NCI-H2227 (cell line): ENCODE measurements at regions not wholly inside any gene's neighbourhood (a gene's known extent, or its start where the extent isn't known, plus 50 kb on each side); places are given as distances from the start of the nearest gene placed in this dataset.

Experiments used
- DNase-seq: peaks from one replicate; lab custom pipeline; 2025; ENCODE audit not compliant: unreplicated experiment; lab: John Stamatoyannopoulos, UW

DNA sequence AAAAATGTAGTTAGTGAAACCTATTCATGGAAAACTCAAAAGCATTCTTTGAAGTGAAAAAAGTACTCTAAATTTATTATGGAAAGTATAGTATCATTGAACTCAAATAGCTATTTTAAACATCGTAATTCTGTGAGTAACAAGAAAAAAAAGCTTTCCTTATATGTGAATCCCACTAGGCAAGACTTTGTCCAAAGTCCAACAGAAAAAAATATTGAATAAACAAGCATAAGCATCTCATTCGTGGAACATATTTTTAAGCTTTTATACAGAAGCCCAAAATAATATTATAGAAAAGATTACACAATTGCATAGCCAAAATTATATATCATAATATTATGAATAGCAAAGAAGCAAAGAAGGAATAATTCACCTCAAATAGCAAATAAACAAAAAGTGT lies 79.4 kb upstream of the IFNE start:
- no peak for DNase-seq

DNA sequence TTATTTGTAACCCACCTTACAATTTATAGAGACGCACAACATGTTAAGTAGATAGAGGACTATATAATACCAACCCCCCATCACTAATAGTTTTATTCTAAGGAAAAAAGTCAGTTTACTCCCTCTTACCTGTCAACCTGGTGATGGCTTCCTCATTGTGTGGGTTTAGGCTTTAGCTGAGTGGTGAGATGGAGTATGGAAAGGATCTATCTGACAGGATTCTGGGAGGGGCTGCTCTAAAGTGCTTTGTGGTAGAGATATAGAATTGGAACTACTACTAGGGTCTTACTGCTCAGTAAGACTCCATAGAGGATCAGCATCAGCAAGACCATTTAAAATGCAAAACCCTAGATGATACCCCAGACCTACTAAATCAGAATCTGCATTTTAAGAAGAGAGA lies 82.1 kb upstream of the IFNE start:
- DNase-seq: no peak

GRCh38 chr9:21565155-21565554 lies 83.0 kb upstream of the IFNE start:
- DNase-seq: no peak

DNA sequence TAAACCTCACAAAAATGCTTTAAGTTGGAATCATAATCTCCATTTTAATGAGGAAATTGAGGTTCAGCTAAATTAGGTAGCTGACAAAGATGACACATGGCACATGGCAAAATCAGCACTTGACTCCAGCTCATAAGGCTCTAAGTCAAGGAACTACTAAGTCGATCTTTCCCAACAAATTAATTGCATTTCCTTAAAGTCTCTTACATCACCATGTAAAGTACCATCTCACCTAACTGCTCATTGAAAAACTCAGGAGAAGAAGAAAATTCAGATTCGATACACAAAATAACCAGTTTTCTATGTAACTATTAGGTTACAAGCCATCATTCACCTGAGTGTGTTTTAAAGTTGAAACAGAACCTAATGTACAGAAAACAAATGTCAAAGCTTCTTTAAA lies 85.8 kb upstream of the IFNE start:
- DNase-seq: no peak

DNA sequence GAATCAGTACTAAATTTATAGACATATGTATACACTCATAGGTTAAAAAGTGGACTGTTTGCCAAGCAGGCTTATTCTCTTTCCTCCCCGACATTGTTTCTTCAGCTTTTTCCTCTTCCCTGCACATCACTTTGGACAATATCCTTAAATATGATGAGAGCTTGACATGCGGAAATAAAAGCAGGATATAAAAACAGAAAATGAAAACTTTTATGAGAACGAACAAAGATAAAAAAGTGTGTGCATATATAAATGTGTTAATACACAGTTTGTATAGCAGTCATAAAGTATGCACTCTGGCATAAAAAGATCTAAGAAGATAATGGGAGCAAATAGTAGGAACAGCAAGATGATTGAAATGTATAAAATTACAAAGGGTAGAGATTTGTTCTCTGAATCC lies 86.4 kb upstream of the IFNE start:
- DNase-seq: no peak

GRCh38 chr9:21569721-21570120 lies 87.6 kb upstream of the IFNE start:
- no peak for DNase-seq

DNA sequence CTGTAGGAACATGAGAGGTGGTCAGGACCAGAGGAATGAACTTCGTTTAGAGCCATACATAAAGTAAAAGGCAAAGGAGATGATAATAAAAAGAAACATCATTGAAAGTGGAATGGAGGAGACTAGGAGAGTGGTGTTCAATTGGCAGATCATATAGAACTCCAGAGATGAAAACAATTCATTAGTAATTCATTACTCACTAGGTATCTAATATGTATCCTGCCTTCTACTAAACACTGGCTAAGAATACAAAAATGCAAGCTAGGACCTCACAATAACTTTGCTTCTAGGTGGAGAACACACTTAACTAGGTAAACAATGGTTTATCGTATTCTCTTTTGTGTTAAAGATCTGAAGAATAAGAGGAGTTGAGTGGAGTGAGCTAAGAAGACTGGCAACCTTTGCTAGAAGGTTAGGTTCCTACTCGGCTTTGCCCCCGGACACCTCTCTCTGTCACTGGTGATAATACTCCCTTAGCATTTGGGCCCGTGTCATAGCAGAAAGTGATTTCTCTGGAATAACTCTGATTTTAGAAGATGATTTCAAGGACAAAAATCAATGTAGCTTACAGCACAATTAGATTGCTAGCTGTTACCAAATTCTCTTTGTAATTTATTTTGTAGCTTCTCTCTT lies 88.6 kb upstream of the IFNE start:
- DNase-seq: no peak

DNA sequence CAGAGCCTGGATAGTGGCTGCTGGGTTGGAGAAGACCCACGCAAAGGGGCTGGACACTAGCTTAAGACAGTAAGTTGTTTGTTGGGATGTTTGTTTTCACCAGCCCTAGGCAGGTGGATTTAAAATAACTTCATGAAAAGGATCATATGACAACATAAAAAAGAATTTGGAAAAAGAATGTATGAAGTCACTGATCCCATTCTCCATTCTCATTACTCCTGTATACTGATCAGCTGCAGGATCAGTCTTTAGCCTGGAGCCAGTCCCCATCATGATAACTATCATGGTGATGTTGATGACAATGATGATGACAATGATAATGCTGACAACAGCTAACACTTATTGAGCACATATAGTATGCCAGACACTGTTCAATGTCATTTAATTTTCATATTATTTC lies 92.1 kb upstream of the IFNE start:
- no peak for DNase-seq

DNA sequence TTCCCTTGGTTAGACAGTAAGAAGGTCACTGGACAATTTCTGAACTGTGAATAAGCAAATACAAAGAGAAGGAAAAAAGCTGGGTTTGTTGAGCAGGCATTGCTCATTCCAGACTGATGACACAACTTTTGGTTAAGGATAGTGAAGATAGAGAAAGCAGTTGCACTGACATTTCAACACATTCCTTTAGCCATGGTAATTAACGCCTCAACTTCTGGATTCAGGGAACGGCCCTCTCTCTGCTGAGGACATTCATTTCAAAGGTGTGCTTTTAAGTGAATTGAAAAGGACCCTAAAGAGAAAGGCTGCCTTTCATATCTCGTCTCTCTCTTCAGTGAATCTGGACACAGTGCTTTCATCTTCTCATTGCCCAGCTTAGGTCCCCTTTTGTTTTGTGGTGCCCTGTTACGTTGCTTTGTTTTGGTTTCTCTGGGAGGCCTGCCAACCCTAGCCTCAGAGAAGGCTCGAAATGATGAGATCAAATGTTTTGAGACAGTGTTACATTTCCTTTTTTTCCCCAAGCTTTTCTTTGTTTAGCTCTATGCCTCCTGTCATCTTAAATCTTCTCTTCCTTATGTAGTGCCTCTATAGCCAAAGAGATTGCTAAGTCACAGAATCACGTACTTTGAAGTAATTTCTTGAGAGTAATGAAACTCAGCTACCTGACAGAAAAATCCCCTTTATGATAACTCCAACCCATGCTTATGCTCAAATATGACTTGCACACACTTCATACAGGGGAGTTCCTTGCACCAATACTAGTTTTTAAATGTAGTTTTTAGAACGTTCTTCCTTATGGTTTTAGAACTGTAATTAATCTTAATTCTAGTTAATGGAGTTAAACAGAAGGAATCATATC lies 94.4 kb upstream of the IFNE start:
- DNase-seq: no peak

DNA sequence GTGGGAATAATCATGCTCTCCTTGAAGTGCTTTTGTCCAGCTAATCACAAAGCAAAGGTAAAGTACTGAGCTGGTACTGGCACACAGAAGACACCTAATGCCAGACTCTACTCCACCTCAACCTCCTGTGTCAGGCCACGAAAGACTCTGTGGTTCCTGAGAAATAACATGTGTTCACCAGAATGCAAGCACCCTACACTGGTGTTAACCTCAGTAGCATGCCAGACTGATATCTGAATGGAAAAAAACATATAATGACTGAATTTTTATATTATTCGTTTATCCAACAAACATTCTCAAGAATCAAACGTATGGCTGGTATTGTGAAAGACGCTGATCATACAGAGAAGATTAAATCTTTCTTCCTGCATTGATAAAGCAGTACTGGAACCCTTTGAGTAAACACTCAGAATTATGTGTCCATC lies 97.1 kb upstream of the IFNE start:
- no peak for DNase-seq

- DNase-seq: no peak
Observed at GRCh38 chr9:21579743-21580142, 97.6 kb upstream of the IFNE start.

DNA sequence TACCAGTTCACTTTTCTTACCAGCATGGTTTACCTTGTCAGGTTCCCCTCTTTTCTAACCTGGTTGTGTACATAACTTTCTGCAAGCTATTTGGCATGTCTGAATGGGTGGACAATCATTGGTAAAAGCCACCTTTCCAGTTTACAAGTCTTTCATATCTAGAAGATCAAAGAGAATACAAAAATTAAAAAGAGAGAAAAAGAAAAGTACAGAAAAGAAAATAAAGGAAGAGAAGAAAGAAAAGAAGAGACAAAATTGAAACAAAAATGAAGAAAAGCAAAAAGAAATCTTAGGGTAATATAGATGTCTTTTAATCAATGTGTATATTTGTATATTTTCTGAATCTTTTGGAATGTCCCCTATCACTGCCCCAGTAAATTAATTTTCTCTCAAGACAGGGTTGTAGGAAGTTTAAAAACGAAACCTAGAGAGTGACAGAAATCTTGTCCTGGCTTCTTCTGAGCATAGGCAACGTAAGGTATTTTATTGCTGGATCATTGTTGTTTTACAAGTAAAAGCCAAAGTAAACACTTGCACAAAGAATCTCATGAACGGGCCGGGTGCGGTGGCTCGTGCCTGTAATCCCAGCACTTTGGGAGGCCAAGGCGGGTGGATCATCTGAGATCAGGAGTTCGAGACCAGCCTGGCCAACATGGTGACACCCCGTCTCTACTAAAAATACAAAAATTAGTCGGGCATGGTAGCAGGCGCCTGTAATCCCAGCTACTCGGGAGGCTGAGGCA lies 98.7 kb upstream of the IFNE start:
- no peak for DNase-seq

DNA sequence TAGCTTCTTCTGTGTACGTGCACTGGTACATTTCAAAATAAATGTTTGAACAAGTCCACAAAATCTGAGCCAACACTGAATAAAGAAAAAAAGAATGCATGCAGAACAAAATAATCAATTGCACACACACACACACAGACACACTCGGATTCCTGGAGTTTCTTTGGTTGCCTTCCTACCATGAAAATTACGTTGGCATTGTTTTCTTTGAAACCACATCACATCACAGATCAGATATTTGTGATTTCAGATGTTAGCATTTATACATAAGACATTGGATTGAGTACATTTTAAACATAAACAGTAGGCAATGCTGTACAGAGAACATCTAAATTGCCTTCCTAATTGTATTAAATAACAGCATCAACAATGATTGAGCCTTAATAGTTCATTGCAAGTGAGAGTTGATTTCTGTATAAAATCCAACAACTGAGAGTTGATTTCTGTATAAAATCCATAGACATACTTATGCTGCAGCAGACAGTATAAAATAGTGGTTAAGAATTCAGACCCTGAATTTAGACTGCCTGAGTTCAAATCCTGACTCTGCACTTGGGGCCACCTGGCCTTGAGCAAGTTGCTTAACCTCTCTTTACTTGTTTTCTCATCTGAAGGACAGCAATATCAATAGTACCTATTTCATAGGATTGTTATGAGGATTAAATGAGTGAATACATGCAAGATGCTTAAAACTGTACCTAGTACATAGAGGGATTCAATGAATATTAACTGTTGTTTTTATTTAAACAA lies 101.7 kb upstream of the IFNE start:
- no peak for DNase-seq

DNA sequence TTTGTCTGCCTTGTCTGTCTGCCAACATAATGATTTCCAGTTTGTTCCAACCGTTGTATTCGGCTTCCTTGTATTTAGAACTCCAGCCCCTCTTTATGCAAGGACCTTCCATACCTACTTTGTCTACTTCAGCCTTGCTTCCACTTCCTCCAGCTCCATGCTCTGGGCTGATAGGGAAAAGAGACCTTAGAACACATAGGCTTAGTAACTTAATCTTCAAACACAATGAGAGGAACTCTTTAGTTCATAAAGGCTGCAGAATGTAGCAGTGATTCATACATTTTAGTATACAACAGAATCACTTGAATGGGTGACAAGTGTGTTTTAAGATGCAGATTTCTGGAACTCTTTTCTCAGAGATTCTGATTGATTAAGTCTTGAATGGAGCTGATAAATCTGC lies 102.8 kb upstream of the IFNE start:
- no peak for DNase-seq

- no peak for DNase-seq
Observed at GRCh38 chr9:21585756-21586752, 103.9 kb upstream of the IFNE start.

DNA sequence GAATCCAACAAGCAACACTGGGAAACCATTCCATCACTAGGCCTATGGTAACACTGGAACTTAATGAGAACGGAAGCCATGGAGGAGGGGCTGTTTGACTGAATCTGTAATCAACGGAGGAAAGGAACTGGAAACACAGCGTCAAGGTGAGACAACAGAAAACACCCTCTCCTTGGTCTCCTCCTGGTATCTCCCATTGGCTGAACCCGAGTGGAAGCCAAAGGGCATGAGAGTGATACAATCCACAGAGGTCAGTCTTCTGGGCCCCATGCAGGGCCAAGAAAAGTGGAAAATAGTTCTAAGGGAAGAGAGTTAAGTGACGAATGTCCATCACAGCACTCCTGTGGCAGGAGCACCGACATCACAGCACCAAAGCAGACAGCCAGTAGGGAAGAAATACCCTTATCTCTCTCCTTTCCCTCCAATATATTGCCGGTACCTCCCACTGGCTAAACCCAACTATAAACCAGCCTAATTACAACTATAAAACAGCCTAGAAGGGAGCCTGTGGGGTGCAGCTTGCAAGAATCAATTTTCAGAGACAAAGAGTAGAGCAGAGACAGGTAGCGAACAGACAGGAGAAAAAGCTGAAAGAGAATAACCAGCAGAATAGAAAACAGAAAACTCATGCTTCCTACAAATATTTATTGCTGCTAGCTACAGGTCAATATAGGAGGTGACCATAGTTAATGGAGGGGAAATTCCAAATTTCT lies 107.4 kb upstream of the IFNE start:
- no peak for DNase-seq

DNA sequence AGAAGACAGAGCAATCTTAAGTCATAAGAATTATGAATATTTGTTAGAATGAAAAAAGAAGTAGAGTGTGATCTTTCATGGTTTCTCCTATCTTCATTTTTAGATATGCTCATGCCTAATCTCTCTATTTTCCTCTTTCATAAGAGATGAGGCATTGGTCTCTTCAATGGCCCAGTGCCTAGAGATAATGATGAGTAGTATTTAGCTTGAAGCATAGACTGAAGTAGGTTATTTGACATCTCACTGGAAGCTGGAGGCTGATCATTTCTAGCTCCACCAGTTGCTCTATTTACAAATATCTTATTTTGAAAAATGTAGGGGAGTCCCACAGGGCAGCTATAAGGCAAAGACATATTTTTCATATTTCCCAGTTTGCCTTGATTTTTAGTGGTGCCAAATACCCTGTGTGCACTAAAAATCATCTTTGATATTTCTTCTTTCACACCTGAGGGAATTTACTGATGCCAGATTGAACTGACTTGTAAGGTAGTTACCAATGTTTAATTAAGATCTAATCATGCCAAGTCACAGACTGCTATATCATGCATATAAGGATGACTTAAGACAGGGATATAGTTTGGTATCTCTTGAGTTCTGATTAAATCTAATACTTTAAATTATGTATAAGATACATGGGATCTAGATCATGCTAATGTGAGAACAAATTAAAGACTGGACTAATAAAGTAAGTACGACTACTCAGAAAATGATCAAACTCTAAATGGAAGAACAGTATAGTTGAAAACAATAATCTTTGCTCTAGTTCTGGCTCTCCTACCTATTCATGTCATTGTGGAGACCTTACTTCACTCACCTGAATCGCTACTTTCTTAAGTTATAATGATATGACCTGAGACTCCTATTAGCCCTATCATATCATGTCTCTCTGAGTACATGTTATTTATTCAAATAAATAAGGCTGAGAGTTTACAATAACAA lies 108.2 kb upstream of the IFNE start:
- DNase-seq: no peak
